ENCODE measurements at regions not wholly inside any gene's neighbourhood (a gene's known extent, or its start where the extent isn't known, plus 50 kb on each side); places are given as distances from the start of the nearest gene placed in this dataset.

- intact Hi-C loops (cut with DNase I) = no loop called here
Measured at GRCh38 chr7:20560325-20561180, 54.9 kb upstream of the ABCB5 start.

GRCh38 chr7:20561466-20561865, 54.0 kb upstream of the ABCB5 start:
- intact Hi-C loops (cut with DNase I) = no loop called here
- no peak for DNase-seq

More at GRCh38 chr7:20560325-20561180, 54.9 kb upstream of the ABCB5 start:
- no peak for DNase-seq

- intact Hi-C loops (cut with DNase I) = no loop called here
Measured at GRCh38 chr7:20561908-20562307, 53.6 kb upstream of the ABCB5 start.

DNA sequence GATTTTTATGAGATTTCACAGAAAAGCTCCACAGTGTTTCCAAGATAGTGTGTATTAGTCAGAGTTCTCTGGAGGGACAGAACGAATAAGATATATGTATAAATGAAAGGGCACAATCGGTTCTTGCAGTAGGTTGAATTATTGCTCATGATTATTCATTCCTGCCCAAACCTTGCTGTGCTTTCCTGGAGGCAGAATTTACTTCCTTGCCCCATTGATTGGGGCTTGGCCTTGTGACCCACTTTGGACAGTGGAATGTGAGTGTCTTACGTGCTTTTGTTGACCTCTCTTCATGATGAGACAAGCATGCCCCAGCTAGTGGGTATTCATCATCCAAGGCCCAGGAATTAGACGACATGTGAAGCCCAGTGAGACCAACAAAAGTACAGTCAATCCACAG, 53.0 kb upstream of the ABCB5 start:
- no peak for DNase-seq
- intact Hi-C loops (cut with DNase I) = no loop called here

More at GRCh38 chr7:20561908-20562307, 53.6 kb upstream of the ABCB5 start:
- DNase-seq = no peak
